ENCODE measurements at regions not wholly inside any gene's neighbourhood (a gene's known extent, or its start where the extent isn't known, plus 50 kb on each side); places are given as distances from the start of the nearest gene placed in this dataset.
A peak's percentile ranks its signal among the peaks of the same experiment; 100 is the strongest.

DNA sequence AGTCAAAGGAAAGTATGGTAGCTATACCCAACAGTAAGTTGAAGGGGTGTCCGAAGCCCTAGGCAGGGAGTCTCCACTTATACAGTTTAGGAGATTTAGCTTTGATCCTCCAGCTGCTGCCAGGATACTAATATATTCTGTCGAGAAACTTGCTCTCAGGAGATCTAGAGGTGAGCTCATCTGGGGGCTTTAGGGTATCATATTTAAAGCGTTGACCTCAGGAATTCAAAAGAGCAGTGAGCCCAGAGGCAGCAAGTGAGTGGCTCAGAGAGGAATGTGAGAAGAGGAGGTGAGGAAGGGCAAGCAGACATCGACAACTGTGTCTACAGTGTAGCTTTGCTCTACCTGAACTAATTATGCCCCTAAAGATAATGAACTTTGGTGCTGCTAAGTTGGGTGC lies 245.1 kb upstream of the LRTM1 start:
- no peak for DNase-seq

DNA sequence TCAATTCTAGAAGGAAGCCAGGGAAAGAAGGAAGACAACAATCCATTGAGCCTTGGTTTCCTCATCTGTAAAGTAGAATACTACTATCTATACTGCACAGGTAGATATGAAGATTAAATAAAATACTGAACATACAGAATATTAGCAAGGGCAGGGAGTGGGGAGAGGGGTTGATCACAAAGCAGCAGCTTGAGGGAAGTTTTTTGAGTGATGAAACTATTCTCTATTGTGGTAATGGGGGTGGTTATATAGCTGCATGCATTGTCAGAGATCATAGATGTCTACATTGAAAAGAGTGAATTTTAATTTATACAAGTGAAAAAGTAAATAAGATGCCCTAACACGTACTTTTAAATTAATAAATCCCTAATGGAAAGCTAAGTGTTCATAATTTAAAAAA lies 242.6 kb upstream of the LRTM1 start:
- no peak for DNase-seq

DNA sequence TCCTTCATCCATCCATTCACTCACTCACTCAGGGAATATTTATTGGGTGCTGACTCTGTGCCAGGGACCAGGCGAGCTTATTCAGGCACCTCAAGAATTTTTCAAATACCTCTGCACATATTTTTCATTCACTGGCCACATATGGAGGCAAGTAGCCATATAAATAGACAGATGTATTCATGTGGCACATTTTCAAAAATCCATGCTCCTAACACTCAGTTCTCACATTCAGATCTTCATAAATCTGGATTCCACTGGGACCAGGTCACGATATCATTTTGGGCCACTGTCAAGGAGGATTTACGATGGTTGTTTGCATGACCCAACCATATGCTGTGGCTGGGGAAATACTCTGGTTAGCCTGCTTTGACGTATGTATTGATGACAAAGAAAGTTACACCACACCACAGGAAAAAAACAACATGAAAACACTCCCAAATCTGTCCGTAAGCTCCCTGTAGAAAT lies 241.8 kb upstream of the LRTM1 start:
- no peak for DNase-seq

DNA sequence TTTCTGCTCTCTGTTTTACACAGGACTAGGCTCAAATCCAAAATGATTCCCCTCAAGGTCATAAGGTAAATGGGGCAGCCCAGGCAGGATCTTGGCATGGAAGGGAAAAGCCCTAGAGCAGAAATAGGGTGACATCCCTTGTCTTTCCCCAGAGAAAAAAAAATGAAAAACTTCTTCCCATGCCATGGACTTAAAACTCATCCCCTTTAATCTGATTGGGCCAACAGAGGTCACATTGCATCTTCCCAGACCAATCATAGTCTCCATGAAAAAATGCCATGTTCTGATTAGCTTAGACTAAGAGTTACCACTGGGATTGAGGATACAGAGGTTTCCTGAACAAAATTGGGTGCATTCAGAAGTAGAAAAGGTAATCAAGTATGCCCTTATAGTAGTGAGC lies 241.3 kb upstream of the LRTM1 start:
- DNase-seq = no peak

DNA sequence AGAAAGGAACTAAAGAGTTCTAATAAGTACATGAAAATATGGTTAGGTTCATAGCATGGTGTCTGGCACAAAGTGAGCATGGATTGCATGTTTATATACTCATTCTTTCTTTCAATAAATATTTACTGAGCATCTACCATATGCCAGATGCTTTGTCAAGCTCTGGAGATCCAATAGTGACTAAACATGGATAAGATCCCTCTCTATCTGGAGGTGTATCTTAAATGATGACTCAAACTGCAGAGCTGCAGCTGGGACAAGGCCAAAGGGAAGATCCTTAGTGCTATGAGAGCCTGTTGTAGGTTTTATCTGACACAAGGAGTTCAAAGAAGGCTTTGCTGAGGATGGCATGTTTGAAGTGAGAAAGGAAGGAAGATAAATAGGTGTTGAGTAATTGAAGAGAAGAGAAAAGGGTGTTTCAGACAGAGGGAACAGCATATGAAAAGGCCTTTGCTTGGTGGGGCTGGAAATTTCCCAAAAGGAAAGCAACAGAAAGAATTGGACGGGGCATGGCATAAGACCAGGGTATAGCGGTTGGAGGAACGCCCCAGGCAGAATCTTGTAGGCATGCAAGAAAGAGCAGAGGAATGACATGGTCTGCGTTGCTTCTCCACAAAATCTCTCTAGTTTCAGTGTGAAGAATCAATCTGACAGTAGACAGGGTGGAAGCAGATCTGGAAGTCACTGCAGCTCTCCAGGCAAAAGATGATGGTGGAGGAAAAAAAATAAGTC lies 239.9 kb upstream of the LRTM1 start:
- DNase-seq = no peak

DNA sequence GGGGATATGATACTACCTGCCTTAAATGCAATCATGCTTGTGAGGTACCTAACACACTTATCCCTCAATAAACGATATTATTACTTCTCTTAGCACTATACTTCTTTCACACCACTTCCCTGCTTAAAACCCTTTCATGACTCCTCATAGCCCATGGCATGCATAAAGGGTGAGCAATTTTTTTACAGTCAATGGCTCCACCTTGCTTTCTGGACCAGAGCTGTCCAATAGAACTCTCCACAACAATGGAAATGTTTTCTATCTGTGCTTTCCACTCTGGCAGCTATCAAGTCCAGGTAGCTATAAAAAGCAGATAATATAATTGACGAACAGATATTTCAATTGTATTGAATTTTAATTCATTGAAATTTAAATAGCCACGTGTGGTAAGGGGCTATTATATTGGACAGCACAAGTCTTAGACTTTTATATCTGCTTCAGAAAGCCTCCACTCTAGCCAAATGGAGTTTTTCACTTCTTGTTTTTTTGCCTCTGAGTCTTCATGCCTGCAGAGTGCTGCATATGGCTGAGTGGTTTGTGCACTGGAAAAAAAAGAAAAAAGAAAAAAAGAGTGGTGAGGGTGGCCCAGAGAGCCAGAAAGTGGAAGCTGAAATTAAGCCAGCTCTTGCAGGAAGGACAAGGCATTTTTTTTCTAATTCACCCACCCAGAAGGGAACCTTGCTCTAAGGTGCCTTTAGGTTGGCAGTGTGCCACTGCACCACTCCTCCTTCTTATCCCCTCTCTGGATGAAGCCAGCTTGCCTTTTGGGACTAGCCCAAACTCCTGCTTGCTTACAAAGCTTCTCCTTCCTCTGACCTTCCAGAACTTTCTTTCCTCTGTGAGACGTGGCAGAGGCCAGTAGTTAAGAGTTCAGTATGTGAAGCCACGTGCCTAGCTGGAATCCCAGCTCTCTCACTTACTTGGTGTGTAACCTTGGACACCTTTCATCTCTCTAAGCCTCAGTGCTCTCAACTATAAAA lies 239.0 kb upstream of the LRTM1 start:
- no peak for DNase-seq

DNA sequence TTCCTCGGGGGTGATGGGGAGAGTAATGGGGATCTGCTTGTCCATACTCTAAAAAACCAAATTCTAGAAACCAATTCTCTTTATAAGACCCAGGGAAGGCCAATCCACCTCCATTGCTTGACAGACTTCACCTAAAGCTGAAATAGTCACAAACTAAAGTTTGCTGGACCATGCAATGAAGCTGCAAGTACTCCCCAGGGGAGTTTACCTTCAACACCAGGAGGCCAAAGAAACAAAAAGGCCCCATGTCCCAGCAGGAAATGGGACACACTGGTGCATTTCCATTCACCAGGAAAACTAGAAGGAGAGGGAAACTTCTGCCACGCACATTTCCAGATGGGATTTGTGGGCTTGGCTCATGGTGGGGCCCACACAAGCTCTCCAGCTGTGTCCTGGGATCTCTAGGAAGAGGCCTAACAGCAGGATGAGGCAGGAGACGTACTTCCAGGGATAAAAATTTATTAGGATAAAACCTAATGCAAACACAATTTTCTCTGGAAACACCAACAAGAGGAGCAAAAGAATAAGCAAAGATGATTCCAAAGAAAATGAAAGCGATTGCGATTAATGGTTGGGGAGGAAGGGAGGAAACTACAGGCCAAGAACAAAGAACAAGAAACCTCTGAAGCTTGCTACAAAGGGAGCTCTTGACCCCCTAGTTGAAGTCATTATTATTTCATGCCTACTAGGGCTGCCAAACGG lies 238.0 kb upstream of the LRTM1 start:
- no peak for DNase-seq

DNA sequence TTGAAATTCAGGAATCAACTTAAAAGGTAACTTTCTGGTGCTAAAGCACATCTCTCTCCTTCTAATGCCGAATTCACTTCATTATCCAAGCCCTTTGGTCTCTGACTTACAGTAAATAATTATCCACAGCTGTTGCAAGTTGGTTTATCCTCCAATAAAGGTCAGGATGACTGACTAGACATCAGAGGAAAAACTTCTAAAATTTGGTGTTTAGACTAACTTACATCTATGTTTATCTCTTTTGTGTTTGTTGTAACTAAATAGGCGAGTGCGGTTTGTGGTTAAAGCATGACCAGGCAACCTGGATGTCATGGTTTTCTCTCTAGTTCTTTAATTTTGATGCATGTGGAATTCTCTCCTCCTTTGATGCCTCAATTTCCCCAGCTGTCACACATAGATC lies 237.4 kb upstream of the LRTM1 start:
- no peak for DNase-seq

DNA sequence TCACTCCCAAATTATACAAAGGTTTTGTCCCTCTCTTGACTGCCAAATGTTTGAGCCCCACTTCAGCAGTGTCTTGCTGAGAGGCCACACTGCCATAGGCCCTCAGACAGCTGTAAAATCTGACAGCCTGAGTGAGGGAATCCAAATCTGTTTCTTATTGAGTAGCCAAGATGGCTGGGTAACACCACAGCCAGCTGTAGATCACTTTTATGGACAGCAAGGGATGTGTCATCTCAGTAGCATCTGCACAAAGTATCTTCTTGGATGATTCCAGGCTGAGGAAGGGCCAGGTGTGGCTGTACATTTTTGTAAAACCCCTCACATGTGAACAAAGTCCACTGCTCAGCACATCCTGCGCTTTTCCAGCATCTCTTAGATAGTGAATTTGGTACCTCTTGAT lies 237.0 kb upstream of the LRTM1 start:
- DNase-seq = no peak

DNA sequence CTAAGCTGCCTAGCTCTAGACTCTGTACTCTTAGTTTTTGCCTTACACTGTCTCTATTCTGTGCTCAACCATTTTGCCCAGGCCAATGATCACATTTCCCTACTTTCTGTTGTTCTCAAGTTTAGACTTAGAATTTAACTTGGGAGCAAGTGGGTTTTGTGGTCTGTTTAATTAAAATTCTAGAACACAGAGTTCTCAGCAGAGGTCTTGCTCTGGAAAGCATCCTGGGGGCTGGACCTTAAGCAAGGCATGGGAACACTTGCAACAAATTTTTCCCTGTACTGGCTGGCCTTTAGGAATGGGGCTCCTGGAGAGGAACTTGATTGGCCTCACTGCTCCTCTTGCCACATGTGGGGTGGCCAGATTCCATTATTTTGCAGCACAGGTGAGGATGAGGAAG lies 236.3 kb upstream of the LRTM1 start:
- no peak for DNase-seq

DNA sequence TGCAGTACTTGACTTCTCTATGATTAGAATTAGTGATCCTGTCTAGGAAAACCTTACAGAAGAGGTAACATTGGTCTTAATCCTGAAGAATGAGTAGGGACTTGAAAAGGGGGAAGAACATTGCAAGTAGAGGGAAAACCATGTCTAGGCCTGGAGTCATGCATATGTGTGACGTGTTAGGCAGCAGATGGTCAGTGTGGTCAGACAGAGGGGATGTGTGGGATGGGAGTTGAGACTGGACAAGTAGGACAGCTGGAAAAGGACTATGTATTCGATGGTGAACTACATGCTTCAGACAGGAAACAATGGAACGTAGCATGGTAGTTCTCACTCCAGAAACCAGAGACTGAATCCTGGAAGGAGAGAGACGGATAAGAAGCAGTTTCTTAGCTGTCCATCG lies 235.6 kb upstream of the LRTM1 start:
- DNase-seq = no peak

DNA sequence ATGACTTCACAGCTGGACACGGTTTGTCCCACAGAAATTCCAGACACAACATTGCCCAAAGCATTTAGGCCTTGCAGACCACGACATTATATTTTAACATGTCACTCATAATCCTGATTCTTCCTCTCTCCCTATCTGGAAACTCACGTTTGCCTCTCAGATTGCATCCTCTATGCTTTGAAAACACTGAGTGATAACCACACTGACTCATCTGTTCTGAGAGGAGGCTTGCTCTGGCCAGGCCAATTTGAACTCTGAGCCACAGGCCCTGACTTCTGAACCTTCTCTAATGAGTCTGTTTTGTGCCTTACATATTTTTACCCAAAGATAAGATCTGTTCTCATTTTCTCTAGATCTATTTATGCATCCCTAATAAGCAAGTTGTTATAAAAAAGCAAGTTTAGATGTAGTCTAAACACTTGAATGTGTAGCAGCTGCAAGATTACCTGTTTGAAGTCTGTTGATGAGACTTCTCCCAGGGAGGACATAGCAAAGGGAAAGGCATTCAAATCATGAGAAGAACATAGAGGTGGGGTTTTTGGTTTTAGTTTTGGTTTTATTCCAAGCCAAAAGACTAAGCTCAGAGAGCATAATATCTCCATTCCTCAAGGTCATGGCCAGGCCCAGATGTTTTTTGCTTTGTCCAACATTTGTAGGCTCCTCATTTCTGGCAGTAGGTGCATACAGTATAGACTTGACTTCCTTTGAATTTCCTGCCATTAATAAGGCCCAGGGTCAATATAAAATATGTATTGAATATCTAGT lies 234.4 kb upstream of the LRTM1 start:
- DNase-seq = no peak

DNA sequence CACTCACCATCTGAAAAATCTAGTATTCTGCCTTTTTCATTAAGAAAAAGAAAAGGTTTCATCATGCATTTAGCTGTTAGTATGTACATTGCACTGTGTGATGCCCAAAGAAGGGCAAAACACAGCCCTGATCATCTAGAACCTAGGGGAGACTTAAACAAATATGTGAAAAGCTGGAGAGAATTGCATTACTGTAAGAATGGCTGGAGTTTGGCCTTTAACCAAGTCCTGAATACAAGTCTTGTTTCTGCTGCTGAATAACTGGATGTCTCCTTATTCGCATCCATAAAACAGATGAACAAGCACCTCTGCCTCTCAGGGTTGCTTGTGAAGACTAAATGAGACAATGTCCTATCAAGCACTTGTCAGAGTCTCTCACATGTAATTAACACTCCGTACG lies 233.4 kb upstream of the LRTM1 start:
- no peak for DNase-seq

DNA sequence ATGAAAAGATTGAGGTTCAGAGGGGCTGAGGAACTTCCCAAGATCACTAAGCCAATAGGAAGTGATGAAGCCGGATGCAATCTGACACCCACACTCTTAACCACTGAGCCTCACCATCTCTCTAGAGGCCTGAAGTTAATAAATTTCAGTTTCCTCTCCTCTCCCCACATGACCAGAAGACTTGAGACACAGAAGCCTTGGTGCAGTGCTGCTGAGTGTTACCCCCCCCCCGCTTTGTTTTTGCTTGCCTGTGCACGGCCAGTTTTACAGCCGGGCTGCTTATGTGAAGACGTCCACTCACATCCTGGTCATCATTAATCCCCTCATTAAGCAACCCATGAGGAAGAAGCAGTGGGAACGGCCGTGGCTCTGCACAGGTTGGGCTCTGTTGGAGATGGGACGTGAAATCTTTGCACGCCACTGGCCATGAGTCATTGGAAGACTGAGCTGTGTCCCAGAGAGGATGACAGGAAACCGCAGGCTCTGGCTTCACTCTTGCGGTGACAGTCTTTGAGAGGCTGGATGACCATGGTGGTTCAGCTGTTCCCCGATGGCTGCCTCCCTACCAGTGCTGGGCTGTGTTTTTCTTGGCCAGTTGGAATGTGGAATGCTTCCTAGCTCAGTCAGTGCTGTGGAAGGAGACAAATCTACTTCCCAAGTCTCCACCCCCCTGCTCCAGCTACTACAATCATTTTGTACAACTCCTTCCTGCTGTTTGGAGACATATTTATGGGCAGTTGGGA lies 232.6 kb upstream of the LRTM1 start:
- peak; percentile 48 for DNase-seq

DNA sequence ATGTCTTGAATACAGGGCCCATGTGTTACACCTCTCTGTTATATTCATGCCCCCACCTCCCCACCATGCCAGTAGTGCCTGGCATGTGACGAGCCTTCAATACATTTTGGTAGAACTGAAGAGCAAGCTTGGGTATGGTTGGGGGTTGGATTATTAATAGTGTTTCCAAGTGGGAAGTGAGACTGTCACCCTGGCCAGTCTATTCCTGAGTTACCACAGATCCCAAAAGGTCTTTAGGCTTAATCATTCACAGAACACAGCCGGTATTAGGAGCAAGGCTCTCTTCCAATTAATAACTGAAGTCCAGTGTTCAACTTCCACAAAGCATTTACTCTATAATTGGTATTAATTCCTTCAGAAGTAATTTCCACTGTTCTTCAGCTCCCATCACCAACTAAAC lies 231.9 kb upstream of the LRTM1 start:
- no peak for DNase-seq

DNA sequence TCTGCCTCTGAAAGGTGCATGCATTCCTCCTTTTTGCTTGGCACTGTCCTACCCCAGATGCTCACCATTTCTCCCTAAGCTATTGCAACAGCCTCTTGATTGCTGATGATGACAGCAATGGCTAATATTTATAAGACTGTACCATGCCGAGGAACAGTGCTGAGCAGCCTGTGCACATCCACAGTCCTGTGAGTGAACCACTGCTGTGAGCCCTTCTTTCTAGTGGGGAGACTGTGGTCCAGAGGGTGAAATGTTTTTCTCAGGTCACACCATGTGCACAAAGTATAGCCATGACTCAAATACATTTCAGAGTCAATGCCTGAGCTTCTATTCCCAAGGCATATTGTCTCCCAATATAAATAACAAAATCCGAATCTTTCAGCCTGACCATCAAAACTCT lies 231.2 kb upstream of the LRTM1 start:
- no peak for DNase-seq

DNA sequence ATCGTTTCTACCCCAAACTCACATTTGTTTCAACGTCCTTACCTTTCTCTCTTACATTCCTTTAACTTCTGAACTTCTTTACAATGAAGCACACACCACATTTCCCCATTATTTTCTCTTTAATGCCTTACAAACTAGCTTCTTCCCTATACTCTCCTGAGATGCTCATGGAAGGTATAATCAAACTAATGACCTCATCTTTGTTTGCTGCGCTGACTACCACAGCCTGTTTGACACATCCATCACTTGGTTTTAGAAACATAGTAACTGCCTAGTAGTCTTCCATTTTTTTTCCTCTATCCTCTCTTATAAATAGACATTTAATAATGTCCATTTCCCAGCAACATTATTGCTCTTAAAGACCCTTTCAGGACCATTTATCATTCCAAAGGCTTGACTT lies 230.5 kb upstream of the LRTM1 start:
- DNase-seq = no peak

DNA sequence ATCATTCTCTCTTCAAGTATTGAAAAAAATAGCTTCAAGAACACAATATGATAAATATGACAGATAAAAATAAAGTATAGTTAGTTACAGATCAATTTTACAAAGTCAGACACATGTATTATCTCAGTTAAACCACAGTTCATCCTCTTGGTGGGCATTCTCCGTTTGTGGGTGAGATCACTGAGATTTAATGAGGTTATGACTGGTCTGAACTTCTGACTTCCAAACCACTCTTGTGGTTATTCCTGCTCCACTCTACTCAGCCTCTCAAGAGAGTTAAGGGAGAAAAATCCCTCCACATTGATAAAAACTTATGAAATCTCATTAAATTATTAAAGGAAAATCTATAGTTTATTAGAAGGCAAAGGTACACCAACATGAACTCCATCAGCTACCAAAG lies 229.9 kb upstream of the LRTM1 start:
- no peak for DNase-seq

DNA sequence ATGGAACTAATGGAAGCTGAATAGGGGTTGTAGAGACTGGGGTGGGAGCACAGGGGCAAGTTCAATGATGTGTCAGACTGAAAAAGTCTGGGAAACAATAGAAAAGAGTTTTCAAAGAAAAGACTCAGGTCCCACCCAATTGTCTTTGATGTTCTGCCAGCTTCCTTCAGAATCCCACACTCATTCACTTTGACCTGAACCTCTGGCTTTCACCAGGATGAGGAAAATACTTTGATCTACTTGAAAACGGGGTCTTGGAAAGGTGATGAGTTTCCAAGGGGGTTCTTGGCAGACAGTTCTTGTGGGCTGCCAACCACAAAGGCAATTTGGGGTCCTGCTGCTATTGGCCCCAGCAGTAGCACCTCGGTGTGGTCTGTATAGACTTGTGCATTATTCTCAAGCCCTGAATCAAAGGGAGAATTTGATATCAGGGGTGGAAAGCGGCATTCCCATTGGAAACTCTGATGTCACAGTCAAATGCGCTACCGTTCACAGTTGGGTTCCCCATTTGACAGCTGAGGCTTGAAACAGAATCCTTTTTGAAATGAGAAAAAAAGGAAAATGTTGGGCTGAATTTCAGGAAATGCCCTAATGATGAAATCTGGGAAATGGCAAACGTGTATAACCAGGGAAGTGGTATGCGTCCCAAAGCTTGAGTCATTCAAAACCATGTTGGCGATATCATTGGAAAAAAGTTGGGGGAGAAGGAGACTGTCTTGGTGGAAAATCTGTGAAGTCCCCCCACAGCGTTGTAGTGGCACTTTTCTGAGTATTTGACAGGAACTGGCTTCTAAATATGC lies 229.2 kb upstream of the LRTM1 start:
- no peak for DNase-seq

DNA sequence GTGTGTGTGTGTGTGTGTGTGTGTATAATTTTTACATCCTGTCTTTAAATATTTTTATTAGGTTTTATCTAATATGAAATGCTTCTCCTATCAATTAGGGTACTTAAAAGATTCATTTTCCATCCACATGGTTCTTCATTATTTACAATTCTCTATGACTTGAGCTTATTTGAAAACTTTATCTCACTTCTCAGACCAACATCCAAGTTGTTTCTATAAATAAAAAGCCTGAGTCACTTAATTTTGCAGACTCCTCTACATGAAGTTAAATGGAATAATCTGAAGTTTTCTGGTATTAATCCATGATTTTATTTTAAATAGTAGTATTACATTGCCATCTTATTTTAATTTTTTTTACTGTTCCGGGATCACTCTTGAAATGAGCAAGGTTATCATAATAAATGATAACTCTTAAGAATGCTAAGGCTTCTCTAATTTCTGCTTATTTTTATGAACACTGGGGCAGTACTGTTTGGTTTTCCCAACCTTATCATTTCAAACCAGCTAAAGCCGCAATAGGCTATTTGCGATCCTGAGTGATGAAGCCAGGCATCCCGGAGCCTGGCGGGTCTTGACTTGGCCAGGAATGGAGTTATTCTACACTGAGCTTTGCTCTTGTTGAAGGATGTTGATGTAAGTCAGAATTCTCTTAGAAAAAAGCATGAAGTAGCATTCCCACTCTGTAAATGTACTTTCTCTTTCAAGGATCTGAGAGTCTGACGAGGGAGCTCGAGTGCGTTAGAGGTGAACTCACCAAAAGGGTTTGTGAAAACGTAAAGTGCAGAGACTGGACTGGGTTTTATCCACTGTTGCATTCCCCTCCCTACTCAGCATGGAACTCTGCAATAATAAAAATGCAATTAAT lies 220.2 kb upstream of the LRTM1 start:
- DNase-seq = no peak

Data from retina (tissue), 1 donor.